Mucosa of gallbladder (tissue), 1 donor: ENCODE measurements at regions not wholly inside any gene's neighbourhood (a gene's known extent, or its start where the extent isn't known, plus 50 kb on each side); places are given as distances from the start of the nearest gene placed in this dataset.
"Not testable (repeated sequence)": the region's sequence is repeated elsewhere in the genome, so short reads cannot be mapped to it uniquely, and the experiment has no call there.

Source experiments
- DNase-seq: peaks from one replicate; pipeline ENCODE4 v3.0.0-alpha.2; 2020; ENCODE audit warnings: low spot score
- donor health status: DM: no; HTN: no; CAD: no.

DNA sequence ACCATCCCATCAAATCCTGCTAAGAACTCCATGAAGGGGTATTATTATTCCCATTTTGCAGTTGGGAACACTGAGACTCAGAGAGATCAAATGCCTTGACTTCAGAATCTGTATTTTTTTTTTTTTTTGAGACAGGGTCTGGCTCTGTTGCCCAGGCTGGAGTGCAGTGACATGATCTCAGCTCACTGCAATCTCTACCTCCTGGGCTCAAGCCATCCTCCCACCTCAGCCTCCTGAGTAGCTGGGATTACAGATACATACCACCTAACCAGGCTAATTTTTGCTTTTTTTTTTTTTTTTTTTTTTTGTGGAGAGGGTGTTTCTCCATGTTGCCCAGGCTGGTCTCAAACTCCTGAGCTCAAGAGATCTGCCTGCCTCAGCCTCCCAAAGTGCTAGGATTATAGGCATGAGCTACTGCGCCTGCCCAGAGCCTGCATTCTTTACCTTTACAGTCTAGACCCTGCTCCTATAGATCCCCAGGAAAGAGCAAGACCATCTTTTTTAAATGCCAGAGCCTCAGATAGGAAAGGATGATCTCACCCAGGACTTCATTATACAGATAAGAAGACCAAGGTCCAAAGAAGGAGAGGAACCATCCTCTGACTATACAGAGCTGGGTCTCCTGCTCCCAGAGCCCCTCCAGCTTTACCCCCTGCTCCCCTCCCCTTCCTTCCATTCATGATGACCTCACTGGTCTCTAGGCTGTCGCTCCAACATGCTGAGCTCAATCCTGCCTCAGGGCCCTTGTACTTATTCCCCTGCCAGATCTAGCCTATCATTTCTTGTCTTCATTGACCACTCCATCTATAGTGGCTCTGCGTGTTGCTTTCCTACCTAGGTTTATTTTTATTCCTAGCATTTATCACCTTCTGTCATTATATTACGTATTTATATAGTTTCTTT lies 138.6 kb downstream of the CEBPB start:
- DNase-seq: no peak

- no peak for DNase-seq
Observed at GRCh38 chr20:50329981-50330503, 139.4 kb downstream of the CEBPB start.

GRCh38 chr20:50330504-50331313 lies 140.1 kb downstream of the CEBPB start:
- DNase-seq: no peak

- peak; percentile 62 for DNase-seq
Observed at GRCh38 chr20:50331469-50332363, 141.1 kb downstream of the CEBPB start.

DNA sequence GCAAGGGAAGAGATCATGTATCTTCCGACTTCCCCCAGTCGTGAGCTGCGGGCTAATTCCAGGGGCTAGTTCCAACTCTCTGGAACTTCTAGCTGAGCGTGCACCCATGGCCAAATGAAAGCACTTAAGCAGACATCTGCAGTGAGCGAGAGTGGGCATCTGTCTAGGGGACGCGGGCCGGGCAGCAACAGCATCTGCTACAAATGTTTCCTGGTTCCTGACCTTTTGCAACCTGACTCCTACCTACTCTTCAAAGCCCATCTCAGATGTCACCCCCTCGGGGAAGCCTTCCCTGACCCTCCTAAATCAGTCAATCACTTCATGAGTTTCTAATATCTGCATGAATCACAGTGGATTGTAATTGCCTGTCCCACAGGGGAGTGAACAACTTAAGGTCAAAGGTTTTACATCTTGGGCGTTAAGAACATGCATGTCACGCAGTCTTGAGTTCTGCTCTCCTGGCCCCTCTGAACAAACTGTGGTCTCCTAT lies 141.9 kb downstream of the CEBPB start:
- no peak for DNase-seq

DNA sequence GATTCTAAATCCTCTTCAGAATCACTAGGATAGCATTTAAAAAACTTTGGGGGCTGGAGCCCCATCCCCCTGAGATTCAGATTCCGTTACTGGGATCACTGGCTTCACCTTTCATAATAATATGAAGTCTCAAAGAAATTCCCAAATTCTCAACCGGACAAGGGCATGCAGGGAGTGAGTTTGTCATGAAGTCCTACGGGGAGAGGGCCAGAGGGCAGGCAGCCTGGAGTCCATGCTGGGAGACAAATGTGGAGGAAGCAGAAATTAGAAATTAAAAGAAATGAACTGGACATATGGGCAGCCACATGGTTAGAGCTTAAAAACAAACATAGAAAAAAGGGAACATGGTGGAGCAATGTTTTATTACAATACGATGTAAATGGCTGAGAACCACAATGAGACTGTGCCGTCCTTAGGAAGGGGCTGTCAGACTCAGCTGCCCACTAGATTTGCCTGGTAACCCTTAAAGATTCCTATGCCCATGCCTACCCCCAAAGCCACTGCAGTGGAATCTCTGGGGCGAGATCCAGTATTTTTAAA lies 142.6 kb downstream of the CEBPB start:
- DNase-seq: no peak

- no peak for DNase-seq
Observed at GRCh38 chr20:50333812-50334211, 143.2 kb downstream of the CEBPB start.

- not testable (repeated sequence) for DNase-seq
Observed at GRCh38 chr20:50334512-50334911, 143.9 kb downstream of the CEBPB start.

DNA sequence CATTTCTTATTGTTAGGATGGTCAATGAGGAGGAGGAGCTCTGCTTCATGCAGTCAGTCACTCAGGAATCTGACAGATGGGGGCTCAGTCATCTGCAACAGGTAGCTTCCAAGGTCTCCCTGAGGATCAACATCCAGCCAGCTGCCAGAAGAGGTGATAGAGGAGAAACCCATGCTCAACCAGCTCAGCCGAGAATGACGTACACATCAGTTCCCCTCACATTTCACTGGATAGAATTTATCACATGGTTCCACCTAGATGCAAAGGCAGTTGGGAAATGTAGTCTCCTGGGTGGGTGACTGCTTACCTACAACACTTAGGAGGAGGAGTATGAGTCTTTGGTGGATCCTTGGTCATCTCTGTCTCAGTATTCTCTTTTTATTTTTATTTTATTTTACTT lies 144.5 kb downstream of the CEBPB start:
- DNase-seq: no peak

DNA sequence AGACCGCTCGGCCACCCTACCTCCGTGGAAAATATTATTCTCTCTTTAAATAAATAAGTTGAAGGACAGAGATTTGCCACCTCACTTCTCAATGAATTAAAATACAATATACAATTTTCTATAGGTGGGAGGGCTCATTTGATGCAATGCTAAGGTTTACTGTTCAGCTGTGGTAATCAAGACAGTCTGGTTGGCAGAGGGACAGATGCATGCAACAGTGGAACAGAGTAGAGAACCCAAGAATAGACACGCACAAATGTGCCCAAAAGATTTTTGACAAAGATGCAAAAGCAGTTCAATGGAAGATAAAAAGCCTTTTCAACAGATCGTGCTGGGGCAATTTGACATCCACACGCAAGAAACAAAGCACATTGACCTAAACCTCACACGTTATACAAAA lies 145.2 kb downstream of the CEBPB start:
- no peak for DNase-seq

GRCh38 chr20:50336661-50337060 lies 146.0 kb downstream of the CEBPB start:
- no peak for DNase-seq

DNA sequence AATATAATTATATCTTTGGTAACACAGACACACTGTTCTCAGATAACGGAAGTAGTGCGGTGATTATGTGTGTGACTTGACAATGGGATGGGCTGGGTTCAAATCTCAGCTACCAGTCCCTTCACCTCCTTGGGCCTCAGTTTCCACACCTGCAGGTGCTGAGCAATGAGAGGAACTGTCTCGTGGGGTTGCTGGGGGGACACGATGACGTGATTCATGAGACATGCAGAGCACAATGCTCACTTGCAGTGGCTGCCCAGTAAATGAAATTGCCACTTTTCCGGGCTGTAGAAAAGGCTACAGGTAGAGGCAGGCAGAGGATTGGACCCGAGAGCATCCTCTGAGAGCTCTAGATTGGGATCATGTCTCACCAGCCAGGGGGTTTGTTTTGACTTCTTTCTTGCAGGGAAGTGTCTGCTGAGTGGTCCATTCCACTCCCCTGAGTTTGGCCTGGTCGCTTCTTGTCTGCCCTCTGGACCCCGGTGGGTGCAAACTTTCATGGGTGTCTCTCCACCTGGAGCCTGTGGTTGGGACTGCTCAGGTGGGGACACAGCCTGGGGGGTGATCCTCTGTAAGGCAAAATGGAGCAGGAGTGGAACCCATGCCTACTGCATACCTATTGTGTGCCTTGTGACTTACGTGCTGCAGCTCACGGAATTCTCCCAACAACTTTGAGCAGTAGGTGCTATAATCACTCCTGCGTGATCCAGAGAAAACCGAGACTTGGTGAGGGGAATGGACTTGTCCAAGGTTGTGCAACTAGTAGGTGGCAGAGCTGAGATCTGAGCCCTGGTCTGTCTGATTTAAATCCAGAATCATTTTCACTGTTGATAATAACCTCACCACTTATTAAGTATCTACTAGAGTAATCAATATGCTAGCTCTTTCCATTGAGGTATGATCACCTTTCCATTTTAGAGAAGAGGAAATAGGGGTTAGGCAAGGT lies 147.2 kb downstream of the CEBPB start:
- DNase-seq: no peak

DNA sequence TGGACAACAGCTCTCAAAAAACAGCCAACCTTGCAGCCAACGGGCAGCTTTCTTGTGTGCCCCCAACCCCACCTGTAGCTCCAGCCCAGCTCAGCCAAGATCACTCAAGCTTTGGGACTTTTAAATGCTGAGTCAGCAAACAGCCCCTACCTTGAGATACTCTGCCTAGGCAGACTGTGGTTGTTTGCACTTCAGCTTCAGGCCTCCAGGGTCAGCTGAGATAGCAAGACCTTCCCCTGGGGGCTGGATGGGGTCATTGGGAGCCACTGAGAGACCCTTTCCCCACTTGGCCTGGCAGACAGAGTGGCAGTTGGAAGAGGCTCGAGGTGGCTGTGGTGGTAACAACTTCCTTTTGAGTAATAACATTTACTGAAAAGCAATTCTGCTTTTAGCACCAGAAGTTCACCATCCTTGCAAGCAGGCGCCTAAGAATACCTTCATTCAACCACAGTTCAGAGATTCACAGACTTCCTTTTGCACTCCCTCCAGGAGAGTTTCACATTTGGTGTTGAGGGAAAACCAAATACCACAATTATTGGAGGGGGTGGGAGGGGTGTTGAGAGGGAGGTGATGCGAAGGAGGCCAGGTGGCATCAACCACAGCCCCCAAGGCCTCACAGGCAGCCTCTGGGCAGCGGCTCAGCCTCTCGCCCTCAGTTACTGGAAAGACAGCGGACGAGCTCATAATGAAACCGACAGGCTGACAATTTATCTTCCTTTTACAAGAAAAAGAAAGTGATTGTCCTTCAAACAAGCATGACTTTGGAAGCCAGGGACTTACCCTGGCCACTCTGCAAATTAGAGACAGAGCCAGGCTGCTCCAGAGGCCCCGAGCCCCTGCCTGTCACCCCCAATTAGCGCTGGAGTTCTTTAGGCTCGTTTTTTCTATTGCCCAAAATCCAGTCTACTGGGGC lies 148.1 kb downstream of the CEBPB start:
- no peak for DNase-seq

DNA sequence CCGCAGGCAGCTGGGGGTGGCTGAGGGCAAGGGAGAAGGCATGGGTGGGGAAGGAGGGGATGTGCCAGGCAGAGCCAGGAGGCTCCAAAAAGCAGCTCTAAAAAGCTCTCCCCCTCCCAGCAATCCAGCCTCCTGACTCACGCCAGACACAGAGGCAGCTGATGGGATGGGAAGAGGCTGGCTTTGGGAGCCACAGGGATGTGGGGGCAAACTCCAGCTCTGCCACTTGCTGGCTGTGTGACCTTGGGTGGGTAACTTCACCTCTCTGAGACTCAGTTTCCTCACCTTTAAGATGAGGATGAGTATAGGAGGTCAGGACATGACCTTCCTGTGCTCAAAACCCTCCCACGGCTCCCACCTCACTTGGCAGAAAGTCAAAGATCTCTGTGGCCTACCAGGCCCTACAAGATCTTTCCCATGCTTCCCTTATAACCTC lies 148.9 kb downstream of the CEBPB start:
- no peak for DNase-seq

GRCh38 chr20:50340541-50340940 lies 149.9 kb downstream of the CEBPB start:
- no peak for DNase-seq

- no peak for DNase-seq
Observed at GRCh38 chr20:50341050-50341449, 150.4 kb downstream of the CEBPB start.

DNA sequence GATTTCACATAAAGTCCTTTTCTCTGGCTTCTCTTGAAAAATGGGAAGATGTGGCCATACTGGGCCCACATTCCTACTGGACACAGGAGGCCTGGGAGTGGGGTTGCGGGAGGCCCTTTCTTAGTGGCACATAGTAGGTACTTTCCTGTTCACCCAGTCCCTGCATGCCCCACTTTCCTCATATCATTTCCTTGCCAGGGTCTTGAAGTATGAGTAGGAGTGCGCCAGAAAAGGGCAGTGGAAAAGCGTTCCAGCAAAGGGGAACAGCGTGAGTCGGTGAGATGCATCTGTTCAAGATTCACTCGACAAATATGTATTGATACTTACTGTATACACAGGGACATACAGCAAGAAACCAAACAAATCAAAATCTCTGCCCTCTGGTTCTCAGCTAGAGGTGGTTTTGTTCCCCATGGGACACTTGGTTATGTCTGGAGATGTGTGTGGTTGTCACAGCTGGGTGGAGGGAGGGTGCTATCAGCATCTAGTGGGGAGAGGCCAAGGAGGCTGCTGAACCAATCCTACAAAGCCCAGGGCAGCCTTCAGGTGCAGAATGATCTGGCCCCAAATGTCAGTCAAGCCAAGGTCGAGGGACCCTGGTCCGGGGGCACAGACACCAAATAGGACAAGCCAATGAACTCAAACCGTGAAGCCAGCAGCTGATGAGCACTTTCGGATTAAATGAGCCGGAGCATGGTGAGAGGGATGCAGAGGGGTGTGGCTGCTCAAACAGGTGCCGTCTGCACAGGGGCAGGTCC lies 151.4 kb downstream of the CEBPB start:
- DNase-seq: no peak

GRCh38 chr20:50342638-50343102 lies 152.0 kb downstream of the CEBPB start:
- no peak for DNase-seq
